MM.1S (cell line): ENCODE measurements at regions not wholly inside any gene's neighbourhood (a gene's known extent, or its start where the extent isn't known, plus 50 kb on each side); places are given as distances from the start of the nearest gene placed in this dataset.
"Not testable (repeated sequence)": the region's sequence is repeated elsewhere in the genome, so short reads cannot be mapped to it uniquely, and the experiment has no call there.

Experiments
- EZH2phosphoT487 ChIP-seq: fragments of 300-600 bp; sonication (generic); IDR thresholded peaks from 2 replicates; pipeline ENCODE4 v1.6.1; 2018; ENCODE audit warnings: antibody characterized with exemption, low read length
- TF ChIP-seq, protein P1 (sequence below): fragments of 300-600 bp; sonication (generic); IDR thresholded peaks from 2 replicates; pipeline ENCODE4 v1.5.1; 2016; ENCODE audit warnings: antibody characterized with exemption, low read length, mixed read lengths

DNA sequence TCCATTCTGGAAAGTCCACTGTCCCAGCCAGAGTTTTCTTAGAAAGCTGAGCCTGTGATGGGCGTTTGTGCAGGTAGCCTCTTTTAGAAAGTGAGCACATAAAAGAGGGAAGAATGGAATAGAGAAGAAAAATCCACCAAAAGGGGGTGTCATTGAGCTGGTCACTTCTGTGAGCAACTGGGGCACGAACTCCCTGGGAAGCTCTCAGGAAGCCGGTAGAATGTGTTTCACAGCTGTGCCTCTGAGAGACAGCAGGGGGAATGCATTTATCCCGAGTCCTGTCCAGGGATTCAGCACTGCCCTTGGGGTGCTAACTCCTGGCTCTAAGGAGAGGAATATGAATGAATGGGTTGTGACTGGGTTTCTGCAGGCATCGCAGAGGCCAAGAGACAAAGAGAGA lies 73.8 kb upstream of the SPATA31A3 start:
- TF ChIP-seq, protein P1, sequence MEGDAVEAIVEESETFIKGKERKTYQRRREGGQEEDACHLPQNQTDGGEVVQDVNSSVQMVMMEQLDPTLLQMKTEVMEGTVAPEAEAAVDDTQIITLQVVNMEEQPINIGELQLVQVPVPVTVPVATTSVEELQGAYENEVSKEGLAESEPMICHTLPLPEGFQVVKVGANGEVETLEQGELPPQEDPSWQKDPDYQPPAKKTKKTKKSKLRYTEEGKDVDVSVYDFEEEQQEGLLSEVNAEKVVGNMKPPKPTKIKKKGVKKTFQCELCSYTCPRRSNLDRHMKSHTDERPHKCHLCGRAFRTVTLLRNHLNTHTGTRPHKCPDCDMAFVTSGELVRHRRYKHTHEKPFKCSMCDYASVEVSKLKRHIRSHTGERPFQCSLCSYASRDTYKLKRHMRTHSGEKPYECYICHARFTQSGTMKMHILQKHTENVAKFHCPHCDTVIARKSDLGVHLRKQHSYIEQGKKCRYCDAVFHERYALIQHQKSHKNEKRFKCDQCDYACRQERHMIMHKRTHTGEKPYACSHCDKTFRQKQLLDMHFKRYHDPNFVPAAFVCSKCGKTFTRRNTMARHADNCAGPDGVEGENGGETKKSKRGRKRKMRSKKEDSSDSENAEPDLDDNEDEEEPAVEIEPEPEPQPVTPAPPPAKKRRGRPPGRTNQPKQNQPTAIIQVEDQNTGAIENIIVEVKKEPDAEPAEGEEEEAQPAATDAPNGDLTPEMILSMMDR: not testable (repeated sequence)
- not testable (repeated sequence) for TF ChIP-seq EZH2phosphoT487
